Keratinocyte (primary cell): ENCODE measurements at regions not wholly inside any gene's neighbourhood (a gene's known extent, or its start where the extent isn't known, plus 50 kb on each side); places are given as distances from the start of the nearest gene placed in this dataset.

Experiments
- DNase-seq: peaks from one replicate; pipeline ENCODE4 v3.0.0-alpha.2; 2011; ENCODE audit warnings: low read depth, missing footprints, low spot score
- FAIRE-seq: peaks from 2 replicates; lab custom pipeline; 2011; peaks lifted over from hg19 to GRCh38; lab: Jason Lieb, UNC
- H2AFZ ChIP-seq: 2 replicates; pipeline ENCODE4 v1.6.0; 2012; ENCODE audit warnings: low read length, control low read depth, inconsistent platforms; ENCODE audit not compliant: control insufficient read depth
- H3K27ac ChIP-seq: 2 replicates; pipeline ENCODE4 v1.5.1; 2011; ENCODE audit warnings: low read length; ENCODE audit not compliant: control insufficient read depth, insufficient read depth
- H3K27me3 ChIP-seq: 3 replicates; pipeline ENCODE4 v1.6.0; 2011; ENCODE audit warnings: low read length; ENCODE audit not compliant: control insufficient read depth, insufficient read depth; ENCODE audit errors: extremely low read depth
- H3K36me3 ChIP-seq, 2 experiments: 2 replicates in 1 of 2; 3 replicates in 1 of 2; pipeline ENCODE4 v1.5.1; 2011; ENCODE audit warnings: low read length in 2 of 2, mild to moderate bottlenecking in 1 of 2; ENCODE audit not compliant: control insufficient read depth in 2 of 2, insufficient read depth in 2 of 2; ENCODE audit errors: extremely low read depth in 1 of 2
- H3K4me1 ChIP-seq: 3 replicates; pipeline ENCODE4 v1.5.1; 2011; ENCODE audit warnings: low read length; ENCODE audit not compliant: control insufficient read depth, insufficient read depth; ENCODE audit errors: extremely low read depth
- H3K4me2 ChIP-seq: 3 replicates; pipeline ENCODE4 v1.6.0; 2011; ENCODE audit warnings: low read depth, low read length; ENCODE audit not compliant: control insufficient read depth, insufficient read depth; ENCODE audit errors: extremely low read depth
- H3K4me3 ChIP-seq, 3 experiments: fragments of 200-600 bp in 1 of 3; sonication (generic) in 1 of 3; 2 replicates in 2 of 3; 3 replicates in 1 of 3; pipeline ENCODE4 v1.5.1; 2011 to 2016; ENCODE audit warnings: low read length in 3 of 3, mild to moderate bottlenecking in 3 of 3, control low read depth in 2 of 3, inconsistent platforms in 1 of 3, low read depth in 1 of 3, mixed read lengths in 1 of 3, mixed run types in 1 of 3, moderate library complexity in 1 of 3; ENCODE audit not compliant: control insufficient read depth in 2 of 3, insufficient read depth in 2 of 3; ENCODE audit errors: extremely low read depth in 1 of 3
- H3K79me2 ChIP-seq: 2 replicates; pipeline ENCODE4 v1.6.0; 2012; ENCODE audit warnings: low read length; ENCODE audit not compliant: control insufficient read depth, insufficient read depth
- H3K9ac ChIP-seq: 3 replicates; pipeline ENCODE4 v1.6.0; 2011; ENCODE audit warnings: low read length; ENCODE audit not compliant: control insufficient read depth, insufficient read depth; ENCODE audit errors: extremely low read depth
- H3K9me1 ChIP-seq: 3 replicates; pipeline ENCODE4 v1.6.0; 2011; ENCODE audit warnings: low read length; ENCODE audit not compliant: control insufficient read depth, insufficient read depth; ENCODE audit errors: extremely low read depth
- H3K9me3 ChIP-seq: 2 replicates; pipeline ENCODE4 v1.5.1; 2012; ENCODE audit warnings: low read depth, low read length; ENCODE audit not compliant: control insufficient read depth
- H4K20me1 ChIP-seq: 3 replicates; pipeline ENCODE4 v1.6.0; 2011; ENCODE audit warnings: low read length; ENCODE audit not compliant: control insufficient read depth, insufficient read depth; ENCODE audit errors: extremely low read depth
- CTCF ChIP-seq, 3 experiments: IDR thresholded peaks in 1 of 3; conservative IDR thresholded peaks in 1 of 3; optimal IDR thresholded peaks in 1 of 3; 2 replicates in 2 of 3; 3 replicates in 1 of 3; pipeline versions ENCODE3 to v1.5.1; 2011; ENCODE audit warnings: low read length in 3 of 3, mild to moderate bottlenecking in 3 of 3, moderate library complexity in 2 of 3, control low read depth in 1 of 3, inconsistent platforms in 1 of 3; ENCODE audit not compliant: insufficient read depth in 2 of 3; ENCODE audit errors: extremely low read depth in 1 of 3
- EZH2 ChIP-seq: IDR thresholded peaks from one replicate; pipeline ENCODE4 v1.6.1; 2012; ENCODE audit warnings: inconsistent platforms, mild to moderate bottlenecking, low read length, moderate library complexity
- dilution Hi-C: fragments of 300-500 bp; cut with MboI; formaldehyde crosslinking; loops from one replicate; pipeline ENCODE4 v1.7.0; 2020; ENCODE audit warnings: low sequenced_read_pairs; ENCODE audit not compliant: extremely low pct_ligation_motif_present

GRCh38 chr4:137468836-137469235, 63.5 kb downstream of the PCDH18 start:
- Histone ChIP-seq H2AFZ (no peak overlapping the region), H4K20me1 (no peaks in the 10 kb centered on the region), H3K27ac (no peak overlapping the region), H3K9ac (no peak overlapping the region), H3K4me3 (no peak overlapping the region), H3K4me1 (no peaks in the 10 kb centered on the region), H3K9me1 (no peaks in the 10 kb centered on the region), H3K4me2 (no peak overlapping the region), H3K36me3 (no peaks in the 10 kb centered on the region), H3K9me3 (no peaks in the 10 kb centered on the region), H3K27me3 (no peaks in the 10 kb centered on the region), H3K79me2 (no peaks in the 10 kb centered on the region)
- no peak for DNase-seq
- TF ChIP-seq CTCF (optimal IDR thresholded peaks at IDR 0.05 in 1 of 3, IDR thresholded peaks at IDR 0.05 in 1 of 3, conservative IDR thresholded peaks at IDR 0.05 in 1 of 3; ENCODE audit: extremely low read depth in 1 of 3, insufficient read depth in 2 of 3, low read length in 3 of 3) (no peak), EZH2 (no peak)
- no peak for FAIRE-seq
- dilution Hi-C loops, result no loop called here

- dilution Hi-C loops, result no loop called here
- Histone ChIP-seq H3K9me1 (no peaks in the 10 kb centered on the region), H3K27ac (no peak overlapping the region), H3K27me3 (no peaks in the 10 kb centered on the region), H3K4me3 (no peak overlapping the region), H3K36me3 (no peaks in the 10 kb centered on the region), H3K4me1 (no peaks in the 10 kb centered on the region), H4K20me1 (no peaks in the 10 kb centered on the region), H3K4me2 (no peak overlapping the region), H2AFZ (no peak overlapping the region), H3K79me2 (no peaks in the 10 kb centered on the region), H3K9me3 (no peaks in the 10 kb centered on the region), H3K9ac (no peak overlapping the region)
- FAIRE-seq, result no peak
- no peak for DNase-seq
- TF ChIP-seq CTCF (optimal IDR thresholded peaks at IDR 0.05 in 1 of 3, IDR thresholded peaks at IDR 0.05 in 1 of 3, conservative IDR thresholded peaks at IDR 0.05 in 1 of 3; ENCODE audit: extremely low read depth in 1 of 3, insufficient read depth in 2 of 3, low read length in 3 of 3) (no peak), EZH2 (no peak)
These were observed 64.8 kb downstream of the PCDH18 start for GRCh38 chr4:137467537-137467936.
